ENCODE measurements at regions not wholly inside any gene's neighbourhood (a gene's known extent, or its start where the extent isn't known, plus 50 kb on each side); places are given as distances from the start of the nearest gene placed in this dataset.

DNA sequence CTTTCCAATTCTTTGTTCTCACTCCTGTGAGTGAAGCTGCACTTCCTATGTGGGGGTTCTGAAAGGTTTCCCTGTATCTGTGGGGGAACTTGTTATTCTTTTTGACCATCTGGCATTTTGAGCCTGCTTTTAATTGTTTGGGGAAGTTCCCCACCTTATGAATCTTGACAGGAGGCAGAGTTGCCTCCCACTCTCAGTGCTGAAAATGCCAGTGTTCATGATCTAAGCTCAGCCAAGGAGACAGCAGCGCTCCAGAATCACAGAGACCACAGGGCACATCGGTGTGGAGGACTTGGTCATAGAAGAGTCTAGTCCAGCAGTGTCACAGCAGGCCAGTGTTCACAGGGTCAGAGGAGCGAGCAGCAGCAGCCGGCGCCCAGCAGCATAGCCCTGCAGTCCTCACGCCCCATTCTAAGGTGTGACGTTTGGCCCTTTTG is 63.8 kb upstream of the PRDX6 start:
- H3K79me2 ChIP-seq (ENCODE audit: control insufficient read depth, insufficient read depth, low read length) = no peaks in the 10 kb centered on the region
- no peak for TF ChIP-seq CTCF (conservative IDR thresholded peaks at IDR 0.05 in 1 of 2, IDR thresholded peaks at IDR 0.05 in 1 of 2; ENCODE audit: low read depth in 1 of 2, low read length in 2 of 2)
- no peak for TF ChIP-seq EZH2 (IDR thresholded peaks at IDR 0.05; ENCODE audit: low read length, missing control alignments)
- no peak overlapping the region for H2AFZ ChIP-seq (ENCODE audit: low read length)
- H3K27ac ChIP-seq (ENCODE audit: insufficient read depth, low read length) = no peak overlapping the region
- no peaks in the 10 kb centered on the region for H3K27me3 ChIP-seq (ENCODE audit: control insufficient read depth, insufficient read depth, low read length)
- H3K4me1 ChIP-seq (ENCODE audit: control insufficient read depth, extremely low read depth, insufficient read depth, low read length) = peaks cover 8% of the 10 kb centered on the region
- no peaks in the 10 kb centered on the region for H4K20me1 ChIP-seq (ENCODE audit: control insufficient read depth, extremely low read depth, insufficient read depth, low read length)
- no peak overlapping the region for H3K4me2 ChIP-seq (ENCODE audit: extremely low read depth, insufficient read depth, low read length)
- no peaks in the 10 kb centered on the region for H3K9me3 ChIP-seq (ENCODE audit: control insufficient read depth, insufficient read depth, low read depth, low read length)
- no peak overlapping the region for H3K4me3 ChIP-seq (replicated peaks in 1 of 4; ENCODE audit: control extremely low read depth in 1 of 4, insufficient read depth in 1 of 4, low read depth in 3 of 4, low read length in 4 of 4)
- no peaks in the 10 kb centered on the region for H3K36me3 ChIP-seq (ENCODE audit: control insufficient read depth, insufficient read depth, low read length)
- H3K9ac ChIP-seq (ENCODE audit: insufficient read depth, low read length) = no peak overlapping the region
- DNase-seq (ENCODE audit: low read depth in 2 of 2) = no peak

DNA sequence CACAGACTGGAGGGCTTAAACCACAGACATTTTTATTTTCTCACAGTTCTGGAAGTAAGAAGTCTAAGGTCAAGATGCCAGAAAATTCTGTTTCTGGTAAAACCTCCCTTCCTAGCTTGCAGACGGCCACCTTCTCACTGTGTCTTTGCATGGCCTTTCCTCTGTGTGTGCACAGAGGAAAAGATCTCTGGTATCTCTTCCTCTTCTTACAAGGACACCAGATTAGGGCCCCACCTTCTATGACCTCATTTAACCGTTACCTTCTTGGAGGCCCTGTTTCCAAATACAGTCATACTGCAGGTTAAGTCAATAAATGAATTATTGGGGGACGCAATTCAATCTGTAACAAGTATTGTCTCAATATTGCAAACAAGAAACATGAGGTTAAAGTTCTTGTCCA is 63.0 kb upstream of the PRDX6 start:
- H3K9ac ChIP-seq (ENCODE audit: insufficient read depth, low read length) = no peak overlapping the region
- no peak for TF ChIP-seq EZH2 (IDR thresholded peaks at IDR 0.05; ENCODE audit: low read length, missing control alignments)
- TF ChIP-seq CTCF (conservative IDR thresholded peaks at IDR 0.05 in 1 of 2, IDR thresholded peaks at IDR 0.05 in 1 of 2; ENCODE audit: low read depth in 1 of 2, low read length in 2 of 2) = no peak

DNA sequence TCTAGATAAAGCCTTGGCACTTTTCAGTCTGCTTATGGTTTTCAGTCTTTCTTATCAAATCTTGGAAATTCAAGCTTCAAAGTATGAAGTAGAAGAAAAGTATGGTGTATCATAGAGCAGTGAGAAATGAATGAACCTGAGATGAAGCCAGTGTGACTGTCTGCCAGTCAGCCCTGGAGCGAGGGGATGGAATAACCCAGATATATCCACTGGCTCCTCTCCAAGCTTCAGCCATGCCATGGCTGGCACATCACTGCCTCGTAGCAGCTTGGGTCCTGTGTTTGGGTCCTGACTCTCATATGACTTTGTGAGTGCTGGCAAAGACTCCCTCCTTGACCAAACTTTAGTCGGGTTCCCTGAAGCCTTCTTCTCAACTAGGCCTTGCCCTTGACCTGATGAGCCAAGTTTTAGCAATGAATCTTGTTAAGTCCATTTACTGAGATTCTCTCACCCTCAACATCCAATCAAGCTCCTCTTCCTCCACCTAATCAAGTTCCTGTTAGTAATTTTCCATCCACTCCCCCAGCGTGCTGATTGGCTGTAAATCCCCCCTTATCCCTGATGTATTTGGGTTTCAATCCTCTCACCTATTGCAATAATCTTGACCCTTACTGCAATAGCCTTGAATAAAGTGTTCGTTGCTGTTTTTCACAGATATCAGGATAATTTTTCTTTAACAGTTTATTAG is 62.5 kb upstream of the PRDX6 start:
- TF ChIP-seq EZH2 (IDR thresholded peaks at IDR 0.05; ENCODE audit: low read length, missing control alignments) (no peak), CTCF (conservative IDR thresholded peaks at IDR 0.05 in 1 of 2, IDR thresholded peaks at IDR 0.05 in 1 of 2; ENCODE audit: low read depth in 1 of 2, low read length in 2 of 2) (no peak)
- H3K9me3 ChIP-seq (ENCODE audit: control insufficient read depth, insufficient read depth, low read depth, low read length) = no peaks in the 10 kb centered on the region
- no peaks in the 10 kb centered on the region for H3K79me2 ChIP-seq (ENCODE audit: control insufficient read depth, insufficient read depth, low read length)
- no peaks in the 10 kb centered on the region for H3K36me3 ChIP-seq (ENCODE audit: control insufficient read depth, insufficient read depth, low read length)
- no peaks in the 10 kb centered on the region for H4K20me1 ChIP-seq (ENCODE audit: control insufficient read depth, extremely low read depth, insufficient read depth, low read length)
- H3K4me3 ChIP-seq (replicated peaks in 1 of 4; ENCODE audit: control extremely low read depth in 1 of 4, insufficient read depth in 1 of 4, low read depth in 3 of 4, low read length in 4 of 4) = no peak overlapping the region
- H3K27ac ChIP-seq (ENCODE audit: insufficient read depth, low read length) = no peak overlapping the region
- DNase-seq (ENCODE audit: low read depth in 2 of 2) = no peak
- H3K4me1 ChIP-seq (ENCODE audit: control insufficient read depth, extremely low read depth, insufficient read depth, low read length) = peaks cover 6% of the 10 kb centered on the region
- H3K4me2 ChIP-seq (ENCODE audit: extremely low read depth, insufficient read depth, low read length) = no peak overlapping the region
- no peak overlapping the region for H2AFZ ChIP-seq (ENCODE audit: low read length)
- no peak overlapping the region for H3K9ac ChIP-seq (ENCODE audit: insufficient read depth, low read length)
- H3K27me3 ChIP-seq (ENCODE audit: control insufficient read depth, insufficient read depth, low read length) = no peaks in the 10 kb centered on the region

More for the DNA sequence above, 63.0 kb upstream of the PRDX6 start:
- Histone ChIP-seq H3K9me3 (ENCODE audit: control insufficient read depth, insufficient read depth, low read depth, low read length) (no peaks in the 10 kb centered on the region), H3K36me3 (ENCODE audit: control insufficient read depth, insufficient read depth, low read length) (no peaks in the 10 kb centered on the region), H3K4me2 (ENCODE audit: extremely low read depth, insufficient read depth, low read length) (no peak overlapping the region), H3K4me1 (ENCODE audit: control insufficient read depth, extremely low read depth, insufficient read depth, low read length) (peaks cover 6% of the 10 kb centered on the region), H3K27me3 (ENCODE audit: control insufficient read depth, insufficient read depth, low read length) (no peaks in the 10 kb centered on the region), H2AFZ (ENCODE audit: low read length) (no peak overlapping the region), H3K79me2 (ENCODE audit: control insufficient read depth, insufficient read depth, low read length) (no peaks in the 10 kb centered on the region), H4K20me1 (ENCODE audit: control insufficient read depth, extremely low read depth, insufficient read depth, low read length) (no peaks in the 10 kb centered on the region), H3K4me3 (replicated peaks in 1 of 4; ENCODE audit: control extremely low read depth in 1 of 4, insufficient read depth in 1 of 4, low read depth in 3 of 4, low read length in 4 of 4) (no peak overlapping the region), H3K27ac (ENCODE audit: insufficient read depth, low read length) (no peak overlapping the region)
- no peak for DNase-seq (ENCODE audit: low read depth in 2 of 2)

Measured in fibroblast of lung (primary cell).